ENCODE measurements at regions not wholly inside any gene's neighbourhood (a gene's known extent, or its start where the extent isn't known, plus 50 kb on each side); places are given as distances from the start of the nearest gene placed in this dataset.

- TF ChIP-seq SUZ12 (IDR thresholded peaks at IDR 0.05; ENCODE audit: extremely low read depth, insufficient read depth, insufficient read length) (no peak), ZNF274 (IDR thresholded peaks at IDR 0.05; ENCODE audit: low read depth, low read length) (no peak)
Observed at GRCh38 chr1:56115701-56116100, 463.7 kb downstream of the PLPP3 start.

All from NT2/D1 (cell line).